ENCODE measurements at regions not wholly inside any gene's neighbourhood (a gene's known extent, or its start where the extent isn't known, plus 50 kb on each side); places are given as distances from the start of the nearest gene placed in this dataset.

DNA sequence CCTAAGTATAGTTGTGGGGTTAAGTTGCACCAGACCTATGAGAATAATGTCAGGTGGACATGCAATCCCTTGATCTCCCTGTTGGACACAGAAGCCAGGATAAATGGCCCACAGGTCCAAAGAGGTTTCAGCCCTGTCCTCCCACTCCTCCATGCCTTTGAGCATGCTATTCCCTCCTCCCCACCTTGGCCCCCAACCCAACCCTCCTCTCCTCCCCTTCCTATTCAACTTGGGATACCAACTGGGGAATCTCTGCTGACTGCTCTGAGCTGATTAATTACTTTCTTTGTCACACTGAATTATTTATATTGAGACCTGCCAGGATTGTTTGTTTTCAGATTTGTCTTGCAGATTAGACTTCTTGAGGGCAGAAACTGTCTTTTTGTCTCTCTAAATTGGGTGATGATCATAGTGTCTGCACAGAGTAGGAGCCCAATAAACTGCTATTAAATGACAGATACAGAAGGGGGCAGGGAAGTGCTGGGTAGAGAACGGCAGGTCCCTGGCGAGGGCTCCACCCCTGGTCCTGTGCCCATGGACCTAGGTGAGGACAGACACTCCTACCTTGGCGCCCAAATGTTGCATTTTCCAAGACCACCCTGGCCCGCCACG, 120.9 kb downstream of the UNC5CL start:
- TF ChIP-seq POLR2A (IDR thresholded peaks at IDR 0.05; ENCODE audit: borderline replicate concordance, extremely low read depth, insufficient read depth, insufficient read length) (no peak), YY1 (IDR thresholded peaks at IDR 0.05; ENCODE audit: extremely low read depth, insufficient replicate concordance, low read depth, low read length) (no peak), EZH2phosphoT487 (IDR thresholded peaks at IDR 0.05; ENCODE audit: borderline replicate concordance) (no peak)
- TF ChIP-seq, protein P1, sequence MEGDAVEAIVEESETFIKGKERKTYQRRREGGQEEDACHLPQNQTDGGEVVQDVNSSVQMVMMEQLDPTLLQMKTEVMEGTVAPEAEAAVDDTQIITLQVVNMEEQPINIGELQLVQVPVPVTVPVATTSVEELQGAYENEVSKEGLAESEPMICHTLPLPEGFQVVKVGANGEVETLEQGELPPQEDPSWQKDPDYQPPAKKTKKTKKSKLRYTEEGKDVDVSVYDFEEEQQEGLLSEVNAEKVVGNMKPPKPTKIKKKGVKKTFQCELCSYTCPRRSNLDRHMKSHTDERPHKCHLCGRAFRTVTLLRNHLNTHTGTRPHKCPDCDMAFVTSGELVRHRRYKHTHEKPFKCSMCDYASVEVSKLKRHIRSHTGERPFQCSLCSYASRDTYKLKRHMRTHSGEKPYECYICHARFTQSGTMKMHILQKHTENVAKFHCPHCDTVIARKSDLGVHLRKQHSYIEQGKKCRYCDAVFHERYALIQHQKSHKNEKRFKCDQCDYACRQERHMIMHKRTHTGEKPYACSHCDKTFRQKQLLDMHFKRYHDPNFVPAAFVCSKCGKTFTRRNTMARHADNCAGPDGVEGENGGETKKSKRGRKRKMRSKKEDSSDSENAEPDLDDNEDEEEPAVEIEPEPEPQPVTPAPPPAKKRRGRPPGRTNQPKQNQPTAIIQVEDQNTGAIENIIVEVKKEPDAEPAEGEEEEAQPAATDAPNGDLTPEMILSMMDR (IDR thresholded peaks at IDR 0.05 in 2 of 3, conservative IDR thresholded peaks at IDR 0.05 in 1 of 3; ENCODE audit: borderline replicate concordance in 1 of 3, insufficient read depth in 1 of 3, low read depth in 2 of 3, low read length in 2 of 3): no peak

All from HCT116 (cell line).